Stimulated activated effector memory CD8-positive, alpha-beta T cell treated with anti-CD3 and anti-CD28 coated beads, Interleukin-12 subunit alpha, Interleukin-12 subunit beta, amount 100 ng/mL, for 72 hours (primary cell): ENCODE measurements at regions not wholly inside any gene's neighbourhood (a gene's known extent, or its start where the extent isn't known, plus 50 kb on each side); places are given as distances from the start of the nearest gene placed in this dataset.

Experiments used
- ATAC-seq: fragments of 150-1000 bp; cut with Tn5 transposase; 2 replicates; pipeline ENCODE4 v1.10.0; 2021
- DNase-seq, 2 donors: peaks; one replicate each; pipeline ENCODE4 v3.0.0; 2021 to 2022; ENCODE audit warnings: low spot score in 2 of 2
- H3K27ac Mint-ChIP-seq: one replicate; pipeline ENCODE4 v1.8.0; 2022; ENCODE audit warnings: mild to moderate bottlenecking, mixed read lengths
- H3K36me3 Mint-ChIP-seq: one replicate; pipeline ENCODE4 v1.8.0; 2022; ENCODE audit warnings: mild to moderate bottlenecking, mixed read lengths
- H3K4me1 Mint-ChIP-seq: one replicate; pipeline ENCODE4 v1.8.0; 2022; ENCODE audit warnings: mixed read lengths
- H3K4me3 Mint-ChIP-seq: one replicate; pipeline ENCODE4 v1.8.0; 2022; ENCODE audit warnings: mild to moderate bottlenecking, mixed read lengths
- H3K9me3 Mint-ChIP-seq: one replicate; pipeline ENCODE4 v1.8.0; 2022; ENCODE audit warnings: mixed read lengths

GRCh38 chr6:7960848-7961247 is 50.3 kb upstream of the TXNDC5 start:
- no peak overlapping the region for H3K27ac Mint-ChIP-seq
- no peak overlapping the region for H3K4me3 Mint-ChIP-seq
- peaks cover 2% of the 10 kb centered on the region for H3K9me3 Mint-ChIP-seq
- DNase-seq (no peak), ATAC-seq (peak; percentile 40)
- H3K36me3 Mint-ChIP-seq = no peaks in the 10 kb centered on the region
- peaks cover 8% of the 10 kb centered on the region for H3K4me1 Mint-ChIP-seq
